ENCODE measurements at regions not wholly inside any gene's neighbourhood (a gene's known extent, or its start where the extent isn't known, plus 50 kb on each side); places are given as distances from the start of the nearest gene placed in this dataset.
A peak's percentile ranks its signal among the peaks of the same experiment; 100 is the strongest.

DNA sequence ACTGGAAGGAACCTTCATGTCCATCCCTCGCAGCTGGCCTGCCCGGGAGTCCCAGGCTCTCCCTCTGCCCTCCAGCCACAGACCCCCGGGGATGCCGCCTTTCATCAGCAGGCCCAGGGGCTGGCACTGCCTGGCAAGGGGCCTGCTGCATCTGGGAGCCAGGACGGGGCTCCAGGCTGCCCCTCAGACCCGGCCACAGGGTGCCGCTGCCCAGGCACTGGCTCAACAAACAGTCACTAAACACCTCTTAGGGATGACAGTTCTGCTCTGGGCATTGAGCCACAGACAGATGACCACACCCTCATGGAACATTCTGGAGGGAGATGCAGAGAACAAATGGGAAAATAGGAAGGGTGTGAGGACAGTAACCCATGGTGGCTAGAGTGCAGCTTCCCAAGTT lies 109.3 kb downstream of the HMX1 start:
- no peak for TF ChIP-seq POLR2AphosphoS5 (IDR thresholded peaks at IDR 0.05; ENCODE audit: low read depth, low read length)
- TF ChIP-seq POU2F2 (IDR thresholded peaks at IDR 0.05; ENCODE audit: low read depth, low read length): no peak
- no peak for TF ChIP-seq SPI1 (IDR thresholded peaks at IDR 0.05; ENCODE audit: low read depth, low read length)
- TF ChIP-seq PAX5 (IDR thresholded peaks at IDR 0.05; ENCODE audit: insufficient read depth, low read length, severe bottlenecking): no peak
- no peak for TF ChIP-seq POLR2A (IDR thresholded peaks at IDR 0.05; ENCODE audit: low read depth, low read length)
- no peak for TF ChIP-seq TAF1 (IDR thresholded peaks at IDR 0.05; ENCODE audit: low read depth, low read length)
- DNase-seq (ENCODE audit: insufficient read length, low spot score) (no peak), FAIRE-seq (no peak)

DNA sequence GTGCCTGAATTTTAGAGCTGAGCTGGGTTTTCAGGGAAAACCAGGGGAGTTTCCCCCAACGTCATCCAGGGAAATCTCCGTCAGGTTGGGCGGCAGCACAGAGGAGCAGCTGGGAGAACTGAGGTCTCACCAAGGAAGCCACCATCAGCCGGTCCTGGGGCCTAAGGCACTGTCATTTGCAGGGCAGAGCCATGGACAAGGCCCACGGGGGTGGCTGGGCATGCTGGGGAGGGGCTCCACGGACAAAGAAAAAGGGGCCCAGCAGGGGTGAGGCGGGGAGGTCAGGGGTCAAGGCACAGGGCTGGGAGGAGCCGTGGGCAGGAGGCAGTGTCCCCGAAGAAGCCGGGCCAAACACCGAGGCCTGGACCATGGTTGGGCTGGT lies 109.8 kb downstream of the HMX1 start:
- DNase-seq (ENCODE audit: insufficient read length, low spot score) (no peak), FAIRE-seq (no peak)
- TF ChIP-seq TAF1 (IDR thresholded peaks at IDR 0.05; ENCODE audit: low read depth, low read length) (no peak), POLR2AphosphoS5 (IDR thresholded peaks at IDR 0.05; ENCODE audit: low read depth, low read length) (no peak), PAX5 (IDR thresholded peaks at IDR 0.05; ENCODE audit: insufficient read depth, low read length, severe bottlenecking) (no peak), POU2F2 (IDR thresholded peaks at IDR 0.05; ENCODE audit: low read depth, low read length) (no peak), POLR2A (IDR thresholded peaks at IDR 0.05; ENCODE audit: low read depth, low read length) (no peak), SPI1 (IDR thresholded peaks at IDR 0.05; ENCODE audit: low read depth, low read length) (no peak)

DNA sequence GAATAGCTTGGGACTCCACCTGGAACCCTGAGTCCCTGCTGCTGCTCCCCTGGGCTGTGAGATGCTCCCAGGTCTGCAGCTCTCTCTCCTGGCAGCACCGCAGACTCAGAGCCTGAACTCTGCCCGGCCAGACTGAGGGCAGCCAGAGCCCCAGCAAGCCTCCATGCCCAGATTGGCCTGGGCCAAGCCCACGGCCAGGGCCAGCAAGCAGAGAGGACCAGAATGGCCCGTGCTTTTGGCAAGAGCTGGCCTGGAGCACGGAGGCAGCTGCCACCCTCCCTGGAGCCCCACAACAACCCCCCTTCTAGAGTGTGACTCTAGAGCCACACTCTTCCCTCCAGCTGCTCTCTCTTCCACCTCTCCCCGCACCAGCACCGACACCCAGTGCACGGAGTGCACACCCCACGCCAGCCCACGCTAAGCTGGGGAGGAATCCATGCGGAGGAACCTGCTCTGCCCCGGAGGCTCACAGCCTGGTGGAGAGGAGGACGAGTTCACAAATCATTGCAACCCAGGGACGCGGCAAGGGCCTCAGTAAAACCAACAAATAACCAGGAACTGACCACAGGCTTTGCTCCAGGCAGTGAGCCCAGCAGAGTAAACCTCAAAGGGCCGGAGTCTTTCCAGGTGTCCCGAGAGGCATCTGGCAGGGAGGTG lies 110.3 kb downstream of the HMX1 start:
- TF ChIP-seq SPI1 (IDR thresholded peaks at IDR 0.05; ENCODE audit: low read depth, low read length) (no peak), TAF1 (IDR thresholded peaks at IDR 0.05; ENCODE audit: low read depth, low read length) (no peak), POU2F2 (IDR thresholded peaks at IDR 0.05; ENCODE audit: low read depth, low read length) (no peak), PAX5 (IDR thresholded peaks at IDR 0.05; ENCODE audit: insufficient read depth, low read length, severe bottlenecking) (no peak), POLR2A (IDR thresholded peaks at IDR 0.05; ENCODE audit: low read depth, low read length) (no peak), POLR2AphosphoS5 (IDR thresholded peaks at IDR 0.05; ENCODE audit: low read depth, low read length) (no peak)
- DNase-seq (ENCODE audit: insufficient read length, low spot score): no peak
- FAIRE-seq: no peak

DNA sequence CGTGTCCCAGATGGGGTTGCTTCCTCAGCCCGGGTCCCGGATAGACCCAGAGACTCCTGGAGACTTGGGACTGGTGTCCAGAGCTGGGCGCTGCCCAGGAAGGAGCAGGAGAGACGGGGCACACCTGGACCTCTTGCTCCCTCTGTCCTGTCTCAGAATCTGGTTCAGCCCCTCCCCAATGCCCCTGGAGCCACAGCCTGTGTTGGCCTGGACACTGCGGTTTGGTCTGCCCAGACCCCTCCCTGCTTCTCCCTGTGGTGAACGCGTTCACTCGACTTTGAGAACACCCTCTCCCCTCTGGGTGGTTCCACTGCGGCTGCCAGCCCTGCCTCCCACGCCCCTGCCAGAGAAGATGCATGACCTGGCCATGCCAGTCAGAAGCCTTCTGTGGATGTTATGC lies 111.1 kb downstream of the HMX1 start:
- TF ChIP-seq POLR2AphosphoS5 (IDR thresholded peaks at IDR 0.05; ENCODE audit: low read depth, low read length) (no peak), PAX5 (IDR thresholded peaks at IDR 0.05; ENCODE audit: insufficient read depth, low read length, severe bottlenecking) (no peak), SPI1 (IDR thresholded peaks at IDR 0.05; ENCODE audit: low read depth, low read length) (no peak), POU2F2 (IDR thresholded peaks at IDR 0.05; ENCODE audit: low read depth, low read length) (no peak), TAF1 (IDR thresholded peaks at IDR 0.05; ENCODE audit: low read depth, low read length) (no peak), POLR2A (IDR thresholded peaks at IDR 0.05; ENCODE audit: low read depth, low read length) (no peak)
- FAIRE-seq (no peak), DNase-seq (ENCODE audit: insufficient read length, low spot score) (no peak)

DNA sequence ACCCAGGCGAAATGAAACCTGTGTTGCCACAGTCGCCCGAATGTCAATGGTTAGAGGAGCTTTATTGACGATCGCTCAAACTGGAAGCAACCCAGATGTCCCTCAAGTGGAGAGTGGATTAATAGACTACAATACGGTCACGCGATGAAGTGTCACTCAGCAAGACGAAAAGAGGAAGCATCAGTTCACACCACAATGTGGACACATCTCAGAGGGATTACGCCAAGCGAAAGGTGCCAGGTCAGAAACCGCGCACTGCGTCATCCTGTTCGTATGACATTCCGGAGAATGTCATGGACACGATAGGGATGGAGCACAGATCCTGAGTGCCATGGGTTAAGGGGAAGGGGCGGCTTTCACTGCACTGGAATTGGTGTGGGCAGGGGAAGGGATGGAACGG lies 111.7 kb downstream of the HMX1 start:
- FAIRE-seq: no peak
- DNase-seq (ENCODE audit: insufficient read length, low spot score): no peak
- no peak for TF ChIP-seq TAF1 (IDR thresholded peaks at IDR 0.05; ENCODE audit: low read depth, low read length)
- TF ChIP-seq POLR2A (IDR thresholded peaks at IDR 0.05; ENCODE audit: low read depth, low read length): no peak
- TF ChIP-seq SPI1 (IDR thresholded peaks at IDR 0.05; ENCODE audit: low read depth, low read length): no peak
- no peak for TF ChIP-seq POU2F2 (IDR thresholded peaks at IDR 0.05; ENCODE audit: low read depth, low read length)
- no peak for TF ChIP-seq PAX5 (IDR thresholded peaks at IDR 0.05; ENCODE audit: insufficient read depth, low read length, severe bottlenecking)
- no peak for TF ChIP-seq POLR2AphosphoS5 (IDR thresholded peaks at IDR 0.05; ENCODE audit: low read depth, low read length)

DNA sequence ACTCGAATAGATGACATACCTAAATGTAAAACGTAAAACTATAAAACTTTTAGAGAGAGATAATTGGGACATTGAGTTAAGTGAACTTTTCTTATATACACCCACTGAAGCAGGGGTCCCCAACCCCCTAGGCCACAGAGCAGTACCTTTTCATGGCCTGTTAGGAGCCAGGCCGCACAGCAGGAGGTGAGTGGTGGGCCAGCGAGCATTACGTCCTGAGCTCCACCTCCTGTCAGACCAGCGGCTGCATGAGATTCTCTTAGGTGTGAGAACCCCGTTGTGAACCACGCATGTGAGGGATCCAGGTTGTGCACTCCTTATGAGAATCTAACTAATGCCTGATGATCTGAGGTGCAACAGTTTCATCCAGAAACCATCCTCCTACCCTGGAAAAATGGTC lies 114.8 kb downstream of the HMX1 start:
- no peak for DNase-seq (ENCODE audit: insufficient read length, low spot score)
- FAIRE-seq: no peak
- TF ChIP-seq POLR2A (IDR thresholded peaks at IDR 0.05; ENCODE audit: low read depth, low read length): no peak
- no peak for TF ChIP-seq POLR2AphosphoS5 (IDR thresholded peaks at IDR 0.05; ENCODE audit: low read depth, low read length)
- no peak for TF ChIP-seq SPI1 (IDR thresholded peaks at IDR 0.05; ENCODE audit: low read depth, low read length)
- no peak for TF ChIP-seq PAX5 (IDR thresholded peaks at IDR 0.05; ENCODE audit: insufficient read depth, low read length, severe bottlenecking)
- TF ChIP-seq TAF1 (IDR thresholded peaks at IDR 0.05; ENCODE audit: low read depth, low read length): no peak
- TF ChIP-seq POU2F2 (IDR thresholded peaks at IDR 0.05; ENCODE audit: low read depth, low read length): no peak

DNA sequence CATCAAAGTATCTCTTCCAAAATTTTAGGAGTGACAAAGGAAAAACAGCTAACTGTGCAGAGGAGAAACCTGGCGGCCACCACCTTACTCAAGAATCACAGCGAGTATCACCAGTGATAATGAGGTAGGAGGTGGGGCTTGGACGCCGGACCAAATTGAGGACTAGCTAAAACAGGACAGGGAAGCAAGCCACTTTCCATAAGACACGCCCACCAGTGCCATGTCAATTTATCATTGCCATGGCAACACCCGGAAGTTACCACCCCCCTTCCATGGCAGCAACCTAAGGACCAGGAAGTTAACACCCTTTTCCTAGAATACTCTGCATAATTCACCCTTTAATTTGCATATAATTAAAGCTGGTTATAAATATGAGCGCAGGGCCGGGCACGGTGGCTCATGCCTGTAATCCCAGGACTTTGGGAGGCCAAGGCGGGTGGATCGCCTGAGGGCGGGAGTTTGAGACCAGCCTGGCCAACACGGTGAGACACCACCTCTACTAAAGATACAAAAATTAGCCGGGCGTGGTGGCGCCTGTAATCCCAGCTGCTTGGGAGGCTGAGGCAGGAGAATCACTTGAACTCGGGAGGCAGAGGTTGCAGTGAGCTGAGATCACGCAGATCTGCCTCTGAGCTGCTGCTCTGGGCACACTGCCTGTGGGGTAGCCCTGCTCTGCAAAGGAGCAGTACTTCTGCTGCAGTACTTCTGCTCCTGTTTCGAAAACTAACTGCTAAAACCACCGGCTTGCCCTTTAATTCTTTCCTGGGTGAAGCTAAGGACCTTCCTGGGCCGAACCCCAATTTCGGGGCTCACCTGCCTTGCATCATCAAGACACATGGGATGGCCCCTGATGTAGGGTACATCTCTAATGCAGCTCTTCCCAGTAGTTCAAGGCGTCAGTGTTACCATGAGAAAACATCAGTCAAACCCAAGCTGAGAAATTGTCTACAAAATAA lies 116.7 kb downstream of the HMX1 start:
- DNase-seq (ENCODE audit: insufficient read length, low spot score) (no peak), FAIRE-seq (peak; percentile 20)
- no peak for TF ChIP-seq TAF1 (IDR thresholded peaks at IDR 0.05; ENCODE audit: low read depth, low read length)
- TF ChIP-seq POU2F2 (IDR thresholded peaks at IDR 0.05; ENCODE audit: low read depth, low read length): no peak
- TF ChIP-seq POLR2A (IDR thresholded peaks at IDR 0.05; ENCODE audit: low read depth, low read length): no peak
- no peak for TF ChIP-seq SPI1 (IDR thresholded peaks at IDR 0.05; ENCODE audit: low read depth, low read length)
- TF ChIP-seq POLR2AphosphoS5 (IDR thresholded peaks at IDR 0.05; ENCODE audit: low read depth, low read length): no peak
- no peak for TF ChIP-seq PAX5 (IDR thresholded peaks at IDR 0.05; ENCODE audit: insufficient read depth, low read length, severe bottlenecking)

DNA sequence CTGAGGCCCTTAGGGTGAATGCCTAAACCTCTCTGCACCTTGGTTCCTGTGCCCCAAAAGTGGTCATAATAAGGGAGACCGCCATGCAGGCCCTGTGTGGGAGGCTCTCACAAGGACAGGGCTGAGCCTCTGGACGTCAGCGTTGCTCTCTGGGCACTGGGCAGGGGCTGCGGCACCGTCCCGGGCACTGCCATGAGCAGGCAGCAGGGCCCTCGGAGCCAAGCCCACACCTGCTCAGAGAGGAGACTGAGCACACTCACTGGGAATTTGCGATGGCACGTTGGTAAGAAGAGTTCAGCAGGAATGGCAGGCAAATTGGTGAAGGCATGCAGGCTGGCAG lies 123.4 kb downstream of the HMX1 start:
- FAIRE-seq (no peak), DNase-seq (ENCODE audit: insufficient read length, low spot score) (no peak)
- TF ChIP-seq PAX5 (IDR thresholded peaks at IDR 0.05; ENCODE audit: insufficient read depth, low read length, severe bottlenecking): no peak
- no peak for TF ChIP-seq POLR2AphosphoS5 (IDR thresholded peaks at IDR 0.05; ENCODE audit: low read depth, low read length)
- no peak for TF ChIP-seq POU2F2 (IDR thresholded peaks at IDR 0.05; ENCODE audit: low read depth, low read length)
- no peak for TF ChIP-seq SPI1 (IDR thresholded peaks at IDR 0.05; ENCODE audit: low read depth, low read length)

DNA sequence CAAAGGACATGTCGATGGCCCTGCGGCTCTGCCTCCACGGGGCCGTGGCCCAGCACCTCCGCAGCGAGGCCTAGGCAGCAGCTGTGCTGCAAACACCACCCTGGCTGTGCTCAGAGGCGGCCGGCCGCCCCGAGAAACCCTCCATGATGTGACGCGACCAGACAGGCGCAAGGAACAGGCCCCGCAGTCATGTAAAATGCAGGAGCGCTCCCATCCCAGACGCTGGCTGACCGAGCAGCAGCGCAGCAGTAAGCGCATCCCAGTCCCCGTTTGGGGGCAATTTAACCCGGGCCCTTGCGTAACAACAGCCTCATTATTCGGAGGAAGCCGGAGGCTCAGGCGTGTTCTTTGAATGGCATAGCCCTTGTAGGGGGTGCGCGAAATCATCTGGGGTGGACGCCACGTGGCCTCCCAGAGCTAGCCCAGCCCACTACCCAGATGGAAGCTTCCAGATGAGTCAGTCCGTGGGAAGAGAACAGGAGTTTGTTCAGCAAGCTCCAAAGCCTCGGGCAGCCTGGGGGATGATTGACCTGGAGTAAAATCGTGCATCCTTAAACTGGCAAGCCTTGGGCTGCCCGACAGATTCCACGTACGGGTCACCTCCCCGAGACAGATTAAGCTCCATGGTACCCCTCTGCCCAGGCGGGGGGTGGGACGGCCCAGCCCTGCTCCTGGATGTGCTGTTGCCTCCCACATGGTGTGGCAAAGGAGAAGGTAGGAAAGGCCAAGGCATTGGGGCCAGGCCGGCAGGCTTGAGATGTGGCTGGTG lies 124.0 kb downstream of the HMX1 start:
- no peak for DNase-seq (ENCODE audit: insufficient read length, low spot score)
- no peak for TF ChIP-seq POLR2AphosphoS5 (IDR thresholded peaks at IDR 0.05; ENCODE audit: low read depth, low read length)
- no peak for TF ChIP-seq POU2F2 (IDR thresholded peaks at IDR 0.05; ENCODE audit: low read depth, low read length)
- FAIRE-seq: no peak
